ENCODE measurements at regions not wholly inside any gene's neighbourhood (a gene's known extent, or its start where the extent isn't known, plus 50 kb on each side); places are given as distances from the start of the nearest gene placed in this dataset.

- TF ChIP-seq ZNF274 (IDR thresholded peaks at IDR 0.05; ENCODE audit: borderline replicate concordance, extremely low read depth, low read length) (no peak), FOSL1 (IDR thresholded peaks at IDR 0.05; ENCODE audit: insufficient read depth, low read depth, low read length) (no peak), POLR2AphosphoS5 (IDR thresholded peaks at IDR 0.05; ENCODE audit: low read depth, low read length) (no peak), CTCF (IDR thresholded peaks at IDR 0.05; ENCODE audit: control extremely low read depth in 1 of 3, insufficient read depth in 1 of 3, low read depth in 1 of 3, low read length in 3 of 3) (no peak), CEBPB (IDR thresholded peaks at IDR 0.05; ENCODE audit: low read depth, low read length) (no peak), SIX5 (IDR thresholded peaks at IDR 0.05; ENCODE audit: low read depth, low read length) (no peak), KDM1A (IDR thresholded peaks at IDR 0.05; ENCODE audit: borderline replicate concordance, low read length) (no peak), POLR2A (IDR thresholded peaks at IDR 0.05; ENCODE audit: control extremely low read depth in 1 of 2, low read depth in 2 of 2, low read length in 2 of 2) (no peak), TBP (IDR thresholded peaks at IDR 0.05; ENCODE audit: low read depth, low read length) (no peak), MAFK (IDR thresholded peaks at IDR 0.05; ENCODE audit: low read depth, low read length) (no peak), USF2 (IDR thresholded peaks at IDR 0.05; ENCODE audit: low read length) (no peak), EZH2 (IDR thresholded peaks at IDR 0.05; ENCODE audit: low read depth, low read length, severe bottlenecking) (no peak), POU5F1 (IDR thresholded peaks at IDR 0.05; ENCODE audit: low read depth, low read length) (no peak)
- TF ChIP-seq, protein P1, sequence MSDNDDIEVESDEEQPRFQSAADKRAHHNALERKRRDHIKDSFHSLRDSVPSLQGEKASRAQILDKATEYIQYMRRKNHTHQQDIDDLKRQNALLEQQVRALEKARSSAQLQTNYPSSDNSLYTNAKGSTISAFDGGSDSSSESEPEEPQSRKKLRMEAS (IDR thresholded peaks at IDR 0.05), result no peak
Measured at GRCh38 chr15:56844892-56845291, 73.6 kb upstream of the TCF12 start.
